Keratinocyte (primary cell): ENCODE measurements at regions not wholly inside any gene's neighbourhood (a gene's known extent, or its start where the extent isn't known, plus 50 kb on each side); places are given as distances from the start of the nearest gene placed in this dataset.

Source experiments
- DNase-seq: peaks from one replicate; pipeline ENCODE4 v3.0.0-alpha.2; 2011; ENCODE audit warnings: low read depth, missing footprints, low spot score
- FAIRE-seq: peaks from 2 replicates; lab custom pipeline; 2011; peaks lifted over from hg19 to GRCh38; lab: Jason Lieb, UNC
- H2AFZ ChIP-seq: 2 replicates; pipeline ENCODE4 v1.6.0; 2012; ENCODE audit warnings: low read length, control low read depth, inconsistent platforms; ENCODE audit not compliant: control insufficient read depth
- H3K27ac ChIP-seq: 2 replicates; pipeline ENCODE4 v1.5.1; 2011; ENCODE audit warnings: low read length; ENCODE audit not compliant: control insufficient read depth, insufficient read depth
- H3K27me3 ChIP-seq: 3 replicates; pipeline ENCODE4 v1.6.0; 2011; ENCODE audit warnings: low read length; ENCODE audit not compliant: control insufficient read depth, insufficient read depth; ENCODE audit errors: extremely low read depth
- H3K36me3 ChIP-seq, 2 experiments: 2 replicates in 1 of 2; 3 replicates in 1 of 2; pipeline ENCODE4 v1.5.1; 2011; ENCODE audit warnings: low read length in 2 of 2, mild to moderate bottlenecking in 1 of 2; ENCODE audit not compliant: control insufficient read depth in 2 of 2, insufficient read depth in 2 of 2; ENCODE audit errors: extremely low read depth in 1 of 2
- H3K4me1 ChIP-seq: 3 replicates; pipeline ENCODE4 v1.5.1; 2011; ENCODE audit warnings: low read length; ENCODE audit not compliant: control insufficient read depth, insufficient read depth; ENCODE audit errors: extremely low read depth
- H3K4me2 ChIP-seq: 3 replicates; pipeline ENCODE4 v1.6.0; 2011; ENCODE audit warnings: low read depth, low read length; ENCODE audit not compliant: control insufficient read depth, insufficient read depth; ENCODE audit errors: extremely low read depth
- H3K4me3 ChIP-seq, 3 experiments: fragments of 200-600 bp in 1 of 3; sonication (generic) in 1 of 3; 2 replicates in 2 of 3; 3 replicates in 1 of 3; pipeline ENCODE4 v1.5.1; 2011 to 2016; ENCODE audit warnings: low read length in 3 of 3, mild to moderate bottlenecking in 3 of 3, control low read depth in 2 of 3, inconsistent platforms in 1 of 3, low read depth in 1 of 3, mixed read lengths in 1 of 3, mixed run types in 1 of 3, moderate library complexity in 1 of 3; ENCODE audit not compliant: control insufficient read depth in 2 of 3, insufficient read depth in 2 of 3; ENCODE audit errors: extremely low read depth in 1 of 3
- H3K79me2 ChIP-seq: 2 replicates; pipeline ENCODE4 v1.6.0; 2012; ENCODE audit warnings: low read length; ENCODE audit not compliant: control insufficient read depth, insufficient read depth
- H3K9ac ChIP-seq: 3 replicates; pipeline ENCODE4 v1.6.0; 2011; ENCODE audit warnings: low read length; ENCODE audit not compliant: control insufficient read depth, insufficient read depth; ENCODE audit errors: extremely low read depth
- H3K9me1 ChIP-seq: 3 replicates; pipeline ENCODE4 v1.6.0; 2011; ENCODE audit warnings: low read length; ENCODE audit not compliant: control insufficient read depth, insufficient read depth; ENCODE audit errors: extremely low read depth
- H3K9me3 ChIP-seq: 2 replicates; pipeline ENCODE4 v1.5.1; 2012; ENCODE audit warnings: low read depth, low read length; ENCODE audit not compliant: control insufficient read depth
- H4K20me1 ChIP-seq: 3 replicates; pipeline ENCODE4 v1.6.0; 2011; ENCODE audit warnings: low read length; ENCODE audit not compliant: control insufficient read depth, insufficient read depth; ENCODE audit errors: extremely low read depth
- CTCF ChIP-seq, 3 experiments: IDR thresholded peaks in 1 of 3; conservative IDR thresholded peaks in 1 of 3; optimal IDR thresholded peaks in 1 of 3; 2 replicates in 2 of 3; 3 replicates in 1 of 3; pipeline versions ENCODE3 to v1.5.1; 2011; ENCODE audit warnings: low read length in 3 of 3, mild to moderate bottlenecking in 3 of 3, moderate library complexity in 2 of 3, control low read depth in 1 of 3, inconsistent platforms in 1 of 3; ENCODE audit not compliant: insufficient read depth in 2 of 3; ENCODE audit errors: extremely low read depth in 1 of 3
- EZH2 ChIP-seq: IDR thresholded peaks from one replicate; pipeline ENCODE4 v1.6.1; 2012; ENCODE audit warnings: inconsistent platforms, mild to moderate bottlenecking, low read length, moderate library complexity
- dilution Hi-C: fragments of 300-500 bp; cut with MboI; formaldehyde crosslinking; loops from one replicate; pipeline ENCODE4 v1.7.0; 2020; ENCODE audit warnings: low sequenced_read_pairs; ENCODE audit not compliant: extremely low pct_ligation_motif_present

- dilution Hi-C loops, result no loop called here
- Histone ChIP-seq H3K79me2 (no peaks in the 10 kb centered on the region), H3K4me3 (no peak overlapping the region), H2AFZ (no peak overlapping the region), H3K9me3 (no peaks in the 10 kb centered on the region), H3K9me1 (no peaks in the 10 kb centered on the region), H3K36me3 (no peaks in the 10 kb centered on the region), H3K27me3 (no peaks in the 10 kb centered on the region), H3K9ac (no peak overlapping the region), H4K20me1 (no peaks in the 10 kb centered on the region), H3K27ac (no peak overlapping the region), H3K4me2 (no peak overlapping the region), H3K4me1 (no peaks in the 10 kb centered on the region)
- FAIRE-seq, result no peak
- TF ChIP-seq CTCF (optimal IDR thresholded peaks at IDR 0.05 in 1 of 3, IDR thresholded peaks at IDR 0.05 in 1 of 3, conservative IDR thresholded peaks at IDR 0.05 in 1 of 3; ENCODE audit: extremely low read depth in 1 of 3, insufficient read depth in 2 of 3, low read length in 3 of 3) (no peak), EZH2 (no peak)
- DNase-seq, result no peak
These were observed 694.4 kb upstream of the MARCKS start for GRCh38 chr6:113162739-113163138.

- H3K4me3 ChIP-seq, result no peak overlapping the region
- dilution Hi-C loops, result no loop called here
- no peak overlapping the region for H3K27ac ChIP-seq
- no peak for TF ChIP-seq CTCF (optimal IDR thresholded peaks at IDR 0.05 in 1 of 3, IDR thresholded peaks at IDR 0.05 in 1 of 3, conservative IDR thresholded peaks at IDR 0.05 in 1 of 3; ENCODE audit: extremely low read depth in 1 of 3, insufficient read depth in 2 of 3, low read length in 3 of 3)
- H3K9ac ChIP-seq, result no peak overlapping the region
- H3K36me3 ChIP-seq, result no peaks in the 10 kb centered on the region
- no peaks in the 10 kb centered on the region for H3K4me1 ChIP-seq
- DNase-seq (no peak), FAIRE-seq (no peak)
- no peaks in the 10 kb centered on the region for H3K9me1 ChIP-seq
- H2AFZ ChIP-seq, result no peak overlapping the region
- H3K79me2 ChIP-seq, result no peaks in the 10 kb centered on the region
- peaks cover 2% of the 10 kb centered on the region for H3K9me3 ChIP-seq
- no peaks in the 10 kb centered on the region for H4K20me1 ChIP-seq
- H3K4me2 ChIP-seq, result no peak overlapping the region
- no peaks in the 10 kb centered on the region for H3K27me3 ChIP-seq
These were observed 689.1 kb upstream of the MARCKS start for GRCh38 chr6:113168057-113168456.
